Peyer's patch (tissue), 4 donors: ENCODE measurements at regions not wholly inside any gene's neighbourhood (a gene's known extent, or its start where the extent isn't known, plus 50 kb on each side); places are given as distances from the start of the nearest gene placed in this dataset.

Source experiments
- POLR2A ChIP-seq, 2 donors: fragments of 450-650 bp; IDR thresholded peaks; one replicate each; pipeline ENCODE4 v1.5.1; 2017; ENCODE audit warnings: antibody characterized with exemption in 2 of 2, mild to moderate bottlenecking in 2 of 2, moderate library complexity in 2 of 2
- TF ChIP-seq, protein P1 (sequence below), 6 experiments: fragments of 450-650 bp in 4 of 6; fragments of 200-600 bp in 2 of 6; sonication (generic) in 1 of 6; IDR thresholded peaks; one replicate each; pipeline ENCODE4 v1.5.1; 2017 to 2019; ENCODE audit warnings: antibody characterized with exemption in 6 of 6, mild to moderate bottlenecking in 3 of 6, moderate library complexity in 1 of 6

DNA sequence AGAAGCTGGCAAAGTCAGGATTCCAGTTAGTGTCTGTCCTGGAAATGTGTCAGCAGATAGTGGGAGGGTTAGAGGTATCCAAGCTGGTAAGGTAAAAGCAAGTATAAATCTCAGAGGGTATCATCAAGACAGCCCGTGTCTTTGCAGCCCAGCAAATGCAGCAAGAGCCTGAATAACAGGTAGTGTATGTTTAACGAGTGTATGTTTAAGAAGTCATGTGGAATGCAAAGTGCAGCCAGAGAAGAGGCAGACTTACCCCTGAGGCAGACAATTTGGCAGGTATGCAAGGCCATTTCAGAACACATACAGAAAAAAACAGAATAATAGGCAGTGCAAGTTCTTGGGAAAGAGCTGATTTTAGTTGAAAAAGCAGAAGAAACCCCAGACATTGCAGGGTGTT lies 411.0 kb upstream of the NEGR1 start:
- no peak for TF ChIP-seq POLR2A (IDR thresholded peaks at IDR 0.05)
- TF ChIP-seq, protein P1, sequence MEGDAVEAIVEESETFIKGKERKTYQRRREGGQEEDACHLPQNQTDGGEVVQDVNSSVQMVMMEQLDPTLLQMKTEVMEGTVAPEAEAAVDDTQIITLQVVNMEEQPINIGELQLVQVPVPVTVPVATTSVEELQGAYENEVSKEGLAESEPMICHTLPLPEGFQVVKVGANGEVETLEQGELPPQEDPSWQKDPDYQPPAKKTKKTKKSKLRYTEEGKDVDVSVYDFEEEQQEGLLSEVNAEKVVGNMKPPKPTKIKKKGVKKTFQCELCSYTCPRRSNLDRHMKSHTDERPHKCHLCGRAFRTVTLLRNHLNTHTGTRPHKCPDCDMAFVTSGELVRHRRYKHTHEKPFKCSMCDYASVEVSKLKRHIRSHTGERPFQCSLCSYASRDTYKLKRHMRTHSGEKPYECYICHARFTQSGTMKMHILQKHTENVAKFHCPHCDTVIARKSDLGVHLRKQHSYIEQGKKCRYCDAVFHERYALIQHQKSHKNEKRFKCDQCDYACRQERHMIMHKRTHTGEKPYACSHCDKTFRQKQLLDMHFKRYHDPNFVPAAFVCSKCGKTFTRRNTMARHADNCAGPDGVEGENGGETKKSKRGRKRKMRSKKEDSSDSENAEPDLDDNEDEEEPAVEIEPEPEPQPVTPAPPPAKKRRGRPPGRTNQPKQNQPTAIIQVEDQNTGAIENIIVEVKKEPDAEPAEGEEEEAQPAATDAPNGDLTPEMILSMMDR (IDR thresholded peaks at IDR 0.05): no peak
